Daoy (cell line): ENCODE measurements at regions not wholly inside any gene's neighbourhood (a gene's known extent, or its start where the extent isn't known, plus 50 kb on each side); places are given as distances from the start of the nearest gene placed in this dataset.
A peak's percentile ranks its signal among the peaks of the same experiment; 100 is the strongest.

ENCODE experiments used
- DNase-seq: peaks from one replicate; pipeline ENCODE4 v3.0.0-alpha.2; 2015; ENCODE audit warnings: low read depth

DNA sequence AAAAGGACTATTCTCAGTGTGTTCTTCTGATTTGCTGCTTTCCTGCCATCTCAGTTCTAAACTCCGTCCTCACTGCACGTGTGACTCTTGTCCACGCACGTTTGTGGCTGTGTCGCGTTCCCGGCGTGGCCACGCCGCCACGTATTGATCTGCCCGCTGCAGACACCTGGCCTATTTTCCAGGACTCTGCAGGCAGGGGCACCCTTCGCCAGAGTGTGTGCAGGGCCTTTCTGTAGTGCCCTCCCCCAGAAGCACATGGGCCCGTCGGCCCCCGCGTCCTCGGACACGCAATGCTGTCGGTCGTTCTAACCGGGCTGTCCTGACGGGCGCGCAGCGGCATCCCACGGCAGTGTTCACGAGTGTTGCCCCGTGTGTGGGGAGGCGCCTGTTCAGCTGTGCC is 87.6 kb downstream of the YTHDF1 start:
- no peak for DNase-seq

DNA sequence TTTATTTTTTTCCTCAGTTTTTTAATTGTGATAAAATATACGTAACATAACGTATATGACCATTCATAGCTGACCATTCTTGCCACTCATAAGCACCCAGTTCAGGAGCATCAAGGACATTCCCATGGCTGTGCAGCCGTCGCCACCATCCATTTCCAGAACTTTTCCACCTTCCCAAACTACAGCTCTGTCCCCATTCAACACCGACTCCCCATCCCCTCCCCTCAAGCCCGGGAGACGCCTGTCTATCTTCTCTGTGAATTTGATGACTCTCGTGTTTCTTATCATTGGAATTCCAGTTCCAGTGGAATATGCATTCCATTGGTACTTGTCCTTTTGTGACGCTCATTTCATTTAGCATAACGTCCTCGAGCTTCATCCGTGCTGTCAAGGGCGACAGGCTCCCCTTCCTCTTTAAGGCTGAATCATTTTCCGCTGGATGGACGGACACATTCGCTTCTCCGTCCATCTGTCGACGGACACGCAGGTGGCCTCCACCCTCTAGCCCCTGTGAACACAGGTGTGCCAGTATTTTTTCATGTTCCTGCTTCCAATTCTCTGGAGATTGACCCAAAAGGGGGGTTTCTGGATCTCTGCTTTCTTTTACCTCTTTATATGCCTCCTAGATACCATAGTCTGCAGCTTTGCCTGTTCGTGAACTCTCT is 88.1 kb downstream of the YTHDF1 start:
- no peak for DNase-seq

DNA sequence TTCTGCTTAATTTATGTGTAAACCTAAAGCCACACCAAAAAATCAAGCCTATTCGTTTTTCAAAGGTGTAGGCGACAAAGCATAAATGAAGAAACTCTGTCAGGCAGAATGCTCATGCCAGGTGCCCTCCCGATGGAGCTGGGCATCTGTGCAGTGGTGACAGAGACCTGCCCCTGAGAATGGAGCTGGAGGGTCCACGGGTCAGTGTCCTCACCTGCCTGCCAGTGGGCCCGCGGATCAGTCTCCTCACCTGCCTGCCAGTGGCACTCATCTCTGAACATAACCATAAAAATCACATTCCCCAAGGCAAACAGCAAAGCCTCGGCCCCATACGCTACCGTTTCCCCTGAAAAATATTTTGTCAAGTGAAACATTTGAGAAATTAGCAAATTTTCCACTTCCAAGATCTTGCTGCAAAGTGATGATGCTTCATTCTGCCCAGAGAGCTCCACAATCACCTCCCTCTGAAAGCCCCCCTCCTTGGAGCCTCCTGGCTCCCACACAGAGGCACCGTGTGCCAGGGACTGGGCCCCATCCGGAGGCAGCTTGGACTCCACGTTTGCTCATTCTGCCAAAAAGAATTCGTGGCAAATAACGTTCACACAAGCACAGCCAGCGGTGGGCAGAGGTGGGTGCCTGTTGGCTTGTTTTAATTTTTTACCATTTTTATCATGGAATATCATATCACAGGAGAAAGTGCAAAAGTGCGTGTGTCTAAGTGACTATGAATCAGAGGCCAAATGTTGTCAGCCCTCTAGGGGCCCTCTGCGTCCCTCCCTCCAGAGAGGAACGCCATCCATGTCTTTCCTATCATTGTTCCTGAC is 88.8 kb downstream of the YTHDF1 start:
- DNase-seq, result no peak

DNA sequence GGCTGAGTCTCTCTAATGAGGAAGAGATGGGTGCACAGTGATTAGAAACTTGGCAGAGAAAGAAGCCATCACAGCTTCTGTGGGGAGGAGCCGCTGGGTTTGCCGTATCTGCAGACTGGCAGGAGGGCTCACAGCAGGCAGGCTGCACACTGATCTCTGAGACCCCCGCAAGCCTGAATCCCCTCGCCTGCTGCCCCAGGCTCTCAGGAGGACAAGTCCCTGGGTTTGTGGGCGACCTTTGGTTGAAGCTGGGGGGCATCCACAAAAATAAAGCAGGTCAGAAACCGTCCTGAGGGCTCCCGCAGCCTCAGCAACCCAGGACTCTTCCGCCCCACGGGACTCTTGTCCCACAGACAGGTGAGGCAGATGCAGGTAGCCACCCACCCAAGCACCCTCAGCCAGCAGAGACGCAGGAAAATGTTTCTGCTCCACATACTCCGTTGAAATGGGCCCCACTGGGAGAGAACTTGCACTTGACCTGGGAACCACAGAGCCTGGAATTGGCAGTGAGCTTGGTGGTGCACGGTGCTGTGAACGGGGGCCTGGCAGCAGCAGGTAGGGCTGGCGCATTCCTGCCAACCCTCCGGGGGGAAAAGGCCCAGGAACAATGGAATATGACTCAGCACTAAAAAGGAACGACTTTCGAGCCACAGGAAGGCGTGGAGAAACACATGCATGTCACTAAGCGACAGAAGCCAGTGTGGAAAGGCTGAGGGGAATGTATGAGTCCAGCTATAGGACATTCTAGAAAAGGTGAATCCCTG is 89.9 kb downstream of the YTHDF1 start:
- no peak for DNase-seq

DNA sequence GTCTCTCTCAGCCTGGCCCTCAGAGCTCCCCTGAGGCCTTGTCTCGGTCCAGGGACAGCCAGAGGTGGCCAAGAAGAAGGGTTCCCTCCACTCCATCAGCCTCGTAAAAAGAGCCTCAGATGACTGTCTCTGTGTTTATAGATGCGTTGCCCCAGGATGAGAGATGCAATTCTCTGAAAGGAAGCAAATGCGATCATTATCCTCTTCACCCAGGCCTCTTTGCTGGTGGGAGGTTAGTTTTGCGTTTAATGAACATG is 90.4 kb downstream of the YTHDF1 start:
- DNase-seq, result no peak

DNA sequence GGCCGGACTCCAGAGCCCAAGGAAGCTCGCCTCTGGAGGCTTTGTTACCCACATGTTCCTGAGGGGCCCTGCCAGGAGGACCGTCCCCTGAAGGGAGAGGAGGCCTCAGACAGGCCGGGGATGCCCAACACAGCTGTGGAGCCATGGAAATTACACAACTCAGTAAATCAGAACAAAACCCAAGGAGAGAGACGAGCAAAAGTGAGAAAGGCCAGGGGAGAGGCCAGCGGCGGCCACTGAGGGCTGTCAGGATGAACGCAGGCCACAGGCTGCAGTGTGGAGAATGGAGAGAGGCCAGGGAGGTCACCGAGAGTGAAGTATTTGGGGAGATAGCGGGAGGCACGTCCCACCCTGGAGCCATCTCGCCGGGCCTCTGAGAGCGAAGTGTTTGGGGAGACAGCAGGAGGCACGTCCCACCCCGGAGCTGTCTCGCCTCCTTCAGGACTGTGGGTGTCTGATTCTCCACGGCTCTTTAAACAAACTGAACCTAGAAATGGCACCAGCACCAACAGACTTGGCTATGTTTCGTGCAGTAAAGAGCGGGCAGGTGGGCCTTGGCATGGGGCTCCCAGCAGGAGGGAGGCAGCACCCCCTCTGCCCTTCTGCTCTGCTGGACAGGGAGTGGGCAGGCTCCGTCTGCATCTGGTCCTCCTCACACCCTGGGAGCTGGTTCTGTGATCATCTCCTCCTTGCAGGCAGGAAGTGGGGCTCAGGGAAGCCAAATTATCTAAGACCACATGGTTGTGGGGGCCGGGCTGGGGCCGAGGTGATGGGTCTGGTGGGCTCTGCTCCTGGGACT is 91.0 kb downstream of the YTHDF1 start:
- DNase-seq, result no peak

DNA sequence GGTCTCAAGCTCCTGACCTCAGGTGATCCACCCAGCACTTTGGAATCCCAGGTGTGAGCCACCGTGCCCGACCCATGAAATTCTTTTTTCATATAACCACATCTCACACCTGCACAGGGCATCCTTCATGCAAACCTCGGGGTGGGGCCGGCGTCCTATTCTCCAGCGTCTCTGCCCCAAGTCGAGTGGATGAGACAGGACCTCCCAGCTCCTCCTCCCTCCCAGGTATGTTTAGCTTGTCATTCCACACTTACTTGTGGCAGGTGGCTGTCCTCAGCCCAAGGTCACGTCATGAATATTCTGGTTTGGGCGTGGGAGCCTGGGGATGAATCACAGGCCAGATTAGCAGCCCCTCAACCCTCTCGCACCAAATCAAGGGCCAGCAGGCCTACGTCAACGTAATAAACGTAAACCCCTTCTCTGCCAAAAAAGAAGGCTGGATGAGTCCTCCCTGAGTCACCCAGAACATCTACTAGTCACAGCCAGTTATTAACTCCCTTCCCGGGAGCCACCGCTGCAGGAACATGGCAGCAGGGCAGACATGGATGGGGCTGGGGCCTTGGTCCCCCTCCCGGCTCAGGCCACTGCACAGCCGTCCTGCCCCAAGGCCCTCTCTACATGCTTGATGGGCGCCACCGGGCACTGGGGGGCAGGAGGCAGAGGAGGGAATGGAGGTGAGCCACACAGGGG is 91.7 kb downstream of the YTHDF1 start:
- peak; percentile 80 for DNase-seq

DNA sequence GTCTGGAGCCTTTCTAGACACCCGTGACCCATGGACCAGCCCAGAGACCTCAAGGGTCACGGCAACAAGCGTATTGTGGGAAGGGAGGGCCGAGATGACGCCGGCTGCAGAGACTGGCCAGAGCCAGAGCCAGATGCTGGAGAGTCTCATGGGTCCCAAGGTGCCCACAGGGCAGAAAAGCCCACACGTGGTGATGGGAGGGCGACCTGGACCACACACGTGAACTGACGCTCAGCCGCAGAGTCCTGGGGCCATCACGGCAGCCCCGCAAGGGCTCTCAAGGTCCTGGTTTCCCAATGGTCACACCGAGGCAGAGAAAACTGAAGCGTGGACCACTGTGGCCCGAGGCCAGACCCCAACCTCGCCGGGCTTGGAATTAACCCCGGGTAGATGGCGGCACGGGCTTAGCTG is 92.6 kb downstream of the YTHDF1 start:
- DNase-seq, result no peak

DNA sequence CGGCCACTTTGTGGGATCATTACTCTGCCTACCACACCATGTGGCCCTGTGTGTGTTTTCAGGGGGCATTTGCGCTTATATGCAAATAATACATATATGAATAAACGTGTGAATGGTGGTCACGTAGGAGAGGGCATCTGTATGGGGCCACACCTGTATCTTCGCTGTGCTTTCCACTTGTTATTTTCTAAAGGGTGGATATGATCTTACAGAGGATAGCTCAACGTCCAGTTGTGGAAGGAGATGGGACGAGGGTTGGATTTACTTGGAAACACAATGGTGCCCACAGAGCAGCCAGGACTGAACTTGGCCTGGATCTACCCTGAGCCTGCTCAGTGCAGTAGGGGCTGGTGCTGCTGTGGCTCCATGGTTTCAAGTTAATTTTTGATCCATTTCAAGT is 93.3 kb downstream of the YTHDF1 start:
- no peak for DNase-seq

DNA sequence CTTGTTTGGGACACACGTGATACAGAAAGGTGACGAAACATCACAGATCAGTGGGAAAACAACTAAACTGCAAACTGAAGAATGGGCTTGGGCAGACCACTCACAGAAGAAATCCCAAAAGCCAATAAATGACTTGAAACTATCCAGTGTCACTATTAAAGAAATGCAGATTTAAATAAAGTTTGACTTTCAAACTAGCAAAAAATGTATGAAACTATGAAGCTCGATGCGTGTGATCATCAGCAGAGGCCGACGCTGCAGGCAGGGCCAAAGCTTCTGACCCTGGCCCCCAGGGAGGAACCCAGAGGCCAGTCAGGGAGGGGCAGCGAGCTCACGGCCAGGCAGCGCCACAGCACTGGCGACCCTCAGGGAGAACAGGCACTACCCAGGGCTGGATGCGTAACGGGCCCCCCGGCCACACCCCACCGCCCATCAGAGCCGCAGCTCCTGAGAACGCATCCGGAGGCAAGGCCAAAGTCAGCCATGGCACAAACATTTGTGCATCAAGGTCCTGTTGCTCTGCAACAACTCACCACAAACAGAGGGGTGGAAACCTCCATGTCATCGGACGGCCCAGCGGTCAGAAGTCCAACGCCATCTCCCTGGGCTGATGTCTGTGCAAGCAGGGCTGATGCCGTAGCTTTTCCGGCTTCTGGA is 94.1 kb downstream of the YTHDF1 start:
- DNase-seq, result no peak

DNA sequence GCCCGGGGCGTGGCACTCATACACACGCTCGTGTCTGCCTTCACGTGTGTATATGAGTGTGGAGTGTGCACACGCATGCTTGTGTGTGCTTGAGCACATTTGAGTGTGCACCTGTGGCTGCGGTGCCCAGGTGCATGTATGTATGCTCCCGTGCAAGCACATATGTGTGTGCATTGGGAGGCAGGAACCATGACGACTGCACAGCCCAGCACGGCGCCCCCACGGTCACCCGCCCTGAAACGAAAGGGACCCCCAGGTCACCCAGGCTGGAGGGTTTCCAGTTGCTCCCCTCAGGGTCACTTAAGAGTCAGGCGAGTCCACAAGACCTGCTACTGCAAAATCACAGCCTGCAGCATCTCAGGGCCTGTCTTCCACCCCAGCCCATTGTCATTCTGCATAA is 94.7 kb downstream of the YTHDF1 start:
- no peak for DNase-seq

DNA sequence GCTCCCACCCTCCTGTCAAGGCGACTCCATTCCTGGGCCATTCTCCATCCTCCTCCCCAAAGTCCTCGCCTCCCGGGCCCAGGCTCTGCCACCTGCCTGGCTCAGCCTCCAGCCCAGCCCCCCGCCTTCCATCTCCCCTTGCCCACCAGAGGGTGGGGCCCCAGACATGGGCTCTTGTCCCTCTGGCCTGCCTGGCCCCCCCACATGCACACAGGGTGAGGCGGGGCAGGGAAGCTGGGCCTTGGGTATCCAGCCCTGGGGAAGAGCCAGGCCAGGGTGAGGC is 95.2 kb downstream of the YTHDF1 start:
- DNase-seq, result no peak

DNA sequence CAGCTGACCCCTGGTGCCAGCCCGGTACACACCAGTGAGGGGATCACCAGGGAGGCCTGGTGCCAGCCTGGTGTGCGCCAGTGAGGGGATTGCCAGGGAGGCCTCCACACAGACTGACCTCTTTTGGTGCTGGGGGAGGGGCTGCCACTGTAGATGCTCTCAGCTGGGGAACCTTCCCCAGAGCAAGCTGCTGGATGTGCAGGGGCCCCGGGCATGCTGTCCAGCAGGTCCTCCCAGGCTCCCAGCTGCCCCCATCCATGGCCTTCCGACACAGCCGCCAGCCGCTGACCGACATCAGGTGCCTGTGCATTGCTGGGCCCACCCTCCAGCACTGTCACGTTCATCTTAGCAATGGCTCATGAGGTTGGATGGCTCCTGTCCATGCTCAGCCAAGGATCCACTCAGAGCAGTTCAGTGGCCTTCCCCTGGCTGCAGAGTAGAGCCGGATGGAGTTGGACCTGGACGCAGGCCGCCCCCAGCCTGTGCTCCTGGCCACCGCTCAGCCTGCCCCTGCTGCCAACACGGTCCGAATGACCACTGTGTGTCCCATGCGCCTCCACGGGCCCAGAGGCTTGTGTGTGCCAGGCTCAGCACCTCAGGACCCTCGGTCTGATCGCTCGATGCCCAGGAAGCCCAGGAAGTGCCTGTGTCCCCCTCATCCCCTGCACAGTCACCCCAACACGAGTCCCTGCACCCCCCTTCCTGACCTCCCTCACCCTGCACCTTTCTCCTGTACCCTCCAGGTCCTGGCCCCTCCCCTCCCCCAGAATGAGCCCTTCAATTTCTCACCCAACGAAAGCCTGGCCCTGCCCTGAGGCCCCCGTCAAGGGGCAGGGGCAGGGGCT is 95.7 kb downstream of the YTHDF1 start:
- DNase-seq, result no peak

DNA sequence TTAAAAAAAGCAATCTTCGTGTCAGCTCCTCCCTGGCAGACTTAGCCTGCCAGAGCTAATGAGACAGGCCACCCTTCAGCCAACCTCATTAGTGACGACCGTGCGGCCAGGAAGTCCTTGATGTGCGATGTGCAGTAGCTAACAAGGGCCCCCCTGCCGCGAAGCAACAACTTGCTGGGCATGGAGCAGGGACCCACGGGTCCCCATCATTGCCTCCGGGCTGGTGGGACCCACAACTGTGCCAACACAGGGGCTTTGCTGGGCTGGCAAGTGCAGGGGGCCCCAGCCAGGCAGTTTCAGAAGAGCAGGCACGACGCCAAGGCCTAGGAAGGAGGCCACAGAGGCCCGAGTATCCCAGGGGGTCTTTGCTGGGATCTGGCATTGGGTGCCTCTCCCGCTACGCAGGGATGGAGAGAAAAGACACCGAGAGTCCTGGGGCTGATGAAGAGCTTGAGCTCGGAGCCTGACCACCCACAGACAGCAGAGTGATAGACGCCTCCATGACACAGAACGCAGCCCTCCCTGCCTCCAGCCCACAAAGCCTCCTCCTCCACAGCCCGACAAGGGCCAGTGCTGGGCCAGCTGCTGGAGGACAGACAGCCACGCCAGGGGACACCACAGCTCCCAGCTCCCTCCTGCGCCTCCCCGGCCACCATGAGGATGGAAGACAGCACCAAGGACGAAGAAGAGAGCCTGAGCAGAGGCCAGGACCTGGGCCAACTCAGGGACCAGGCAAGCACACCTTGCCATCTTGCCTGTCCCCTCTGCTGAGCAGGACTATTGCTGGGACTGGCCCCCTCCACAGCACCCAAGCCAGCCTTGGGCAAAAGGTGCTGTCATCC is 96.6 kb downstream of the YTHDF1 start:
- DNase-seq, result no peak

DNA sequence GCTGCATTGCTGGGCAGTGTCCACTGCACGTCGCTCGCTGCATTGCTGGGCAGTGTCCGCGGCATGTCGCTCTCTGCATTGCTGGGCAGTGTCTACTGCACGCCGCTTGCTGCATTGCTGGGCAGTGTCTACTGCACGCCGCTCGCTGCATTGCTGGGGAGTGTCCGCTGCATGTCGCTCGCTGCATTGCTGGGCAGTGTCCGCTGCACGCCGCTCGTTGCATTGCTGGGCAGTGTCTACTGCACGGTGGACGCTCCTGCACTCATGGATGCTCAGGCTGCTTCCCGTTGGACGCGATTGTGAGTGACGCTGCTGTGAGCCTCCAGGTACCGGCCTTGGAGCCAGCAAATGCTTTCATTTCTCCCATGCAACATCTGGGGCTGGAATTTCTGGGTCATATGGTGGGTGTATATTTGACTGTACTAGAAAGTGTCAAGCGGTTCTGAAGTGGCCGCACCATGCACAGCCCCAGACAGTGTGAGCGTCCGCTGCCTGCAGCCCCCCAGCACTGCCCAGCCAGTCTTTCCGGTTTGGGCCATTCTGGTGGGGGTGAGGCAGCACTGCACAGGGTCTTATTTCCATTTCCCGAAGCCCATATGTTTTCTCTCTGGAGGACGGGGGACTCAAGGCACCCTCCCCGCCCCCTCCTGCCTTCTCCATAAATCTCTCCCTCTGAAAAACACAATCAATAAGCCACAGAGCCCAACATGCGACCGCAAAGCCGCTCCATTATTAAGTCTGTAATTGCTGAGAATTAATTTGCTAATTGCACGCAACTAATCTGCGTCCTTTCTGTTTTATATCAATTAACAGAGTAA is 97.4 kb downstream of the YTHDF1 start:
- peak; percentile 40 for DNase-seq

DNA sequence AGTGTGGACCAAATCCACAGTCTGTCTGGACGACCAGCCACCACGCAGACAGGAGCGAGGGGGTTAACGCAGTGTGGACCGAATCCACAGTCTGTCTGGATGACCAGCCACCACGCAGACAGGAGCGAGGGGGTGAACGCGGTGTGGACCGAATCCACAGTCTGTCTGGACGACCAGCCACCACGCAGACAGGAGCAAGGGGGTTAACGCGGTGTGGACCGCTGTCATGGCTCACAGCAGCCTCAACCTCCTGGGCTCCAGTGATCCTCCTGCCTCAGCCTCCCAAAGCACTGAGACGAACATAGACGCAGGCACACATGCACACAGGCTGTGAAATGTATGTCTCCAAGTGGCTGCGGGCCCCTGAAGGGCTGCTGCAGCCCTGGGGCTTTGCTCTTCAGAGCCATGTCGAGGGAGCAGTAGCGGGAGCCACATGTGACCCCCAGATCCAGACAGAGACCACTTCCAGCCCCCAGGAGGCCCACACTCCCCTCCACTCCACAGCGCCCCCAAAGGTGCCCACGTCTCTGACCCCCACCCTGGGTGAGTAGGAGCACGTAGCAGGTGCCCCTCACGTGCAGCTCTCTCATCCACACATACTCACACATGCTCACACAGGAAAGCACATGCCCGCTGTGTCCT is 98.1 kb downstream of the YTHDF1 start:
- DNase-seq, result no peak

DNA sequence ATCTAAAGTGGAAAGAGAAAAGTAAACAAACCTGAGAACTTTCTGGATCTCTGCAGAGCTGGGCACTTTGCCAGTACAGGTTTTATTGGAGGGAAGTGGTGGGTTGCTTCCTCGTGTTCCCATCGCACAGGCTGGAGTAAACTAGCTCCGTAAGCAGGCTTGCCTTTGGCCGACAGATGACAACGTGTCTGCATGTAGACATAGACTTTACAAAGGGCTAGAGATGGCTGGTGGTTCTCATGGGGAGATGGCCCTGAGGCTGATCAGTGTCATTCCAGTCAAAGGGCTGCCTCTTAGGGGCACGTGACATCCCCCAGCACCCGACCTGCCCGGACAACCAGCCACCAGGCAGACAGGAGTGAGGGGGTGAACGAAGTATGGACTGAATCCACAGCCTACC is 98.8 kb downstream of the YTHDF1 start:
- DNase-seq, result no peak
